ENCODE measurements at regions not wholly inside any gene's neighbourhood (a gene's known extent, or its start where the extent isn't known, plus 50 kb on each side); places are given as distances from the start of the nearest gene placed in this dataset.

- no peak for TF ChIP-seq TAF1 (IDR thresholded peaks at IDR 0.05; ENCODE audit: borderline replicate concordance, insufficient read depth, low read length)
- TF ChIP-seq REST (IDR thresholded peaks at IDR 0.05; ENCODE audit: insufficient read depth in 1 of 2, low read depth in 2 of 2, low read length in 2 of 2): no peak
These were observed 66.5 kb upstream of the PROX1 start for GRCh38 chr1:213921311-213921710.
